ENCODE measurements at regions not wholly inside any gene's neighbourhood (a gene's known extent, or its start where the extent isn't known, plus 50 kb on each side); places are given as distances from the start of the nearest gene placed in this dataset.
"Not testable (repeated sequence)": the region's sequence is repeated elsewhere in the genome, so short reads cannot be mapped to it uniquely, and the experiment has no call there.

DNA sequence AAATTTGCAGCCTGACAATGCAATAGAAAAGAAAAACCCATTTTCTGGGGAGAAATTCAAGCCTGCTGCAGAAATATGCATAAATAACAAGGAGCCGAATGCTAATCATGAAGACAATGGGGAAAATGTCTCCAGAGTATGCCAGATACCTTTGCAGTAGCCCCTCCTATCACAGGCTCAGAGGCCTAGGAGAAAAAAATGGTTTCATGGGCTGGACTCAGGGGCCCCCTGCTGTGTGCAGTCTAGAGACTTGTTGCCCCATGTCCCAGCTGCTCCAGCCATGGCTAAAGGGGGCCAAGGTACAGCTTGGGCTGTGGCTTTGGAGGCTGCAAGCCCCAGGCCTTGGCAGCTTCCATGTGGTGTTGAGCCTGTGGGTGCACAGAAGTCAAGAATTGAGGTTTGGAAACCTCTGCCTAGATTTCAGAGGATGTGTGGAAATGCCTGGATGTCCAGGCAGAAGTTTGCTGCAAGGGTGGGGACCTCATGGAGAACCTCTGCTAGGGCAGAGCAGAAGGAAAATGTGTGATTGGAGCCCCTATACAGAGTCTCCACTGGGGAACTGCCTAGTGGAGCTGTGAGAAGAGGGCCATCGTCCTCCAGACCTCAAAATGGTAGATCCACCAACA is 53.3 kb upstream of the XIST start:
- not testable (repeated sequence) for H3K4me3 ChIP-seq (ENCODE audit: low read length); H3K9me3 ChIP-seq (ENCODE audit: low read length); H3K4me1 ChIP-seq (ENCODE audit: insufficient read depth, low read length); H3K27me3 ChIP-seq (ENCODE audit: insufficient read depth, low read length); H3K36me3 ChIP-seq (ENCODE audit: insufficient read depth, low read length); H2AFZ ChIP-seq (ENCODE audit: low read depth, low read length)

DNA sequence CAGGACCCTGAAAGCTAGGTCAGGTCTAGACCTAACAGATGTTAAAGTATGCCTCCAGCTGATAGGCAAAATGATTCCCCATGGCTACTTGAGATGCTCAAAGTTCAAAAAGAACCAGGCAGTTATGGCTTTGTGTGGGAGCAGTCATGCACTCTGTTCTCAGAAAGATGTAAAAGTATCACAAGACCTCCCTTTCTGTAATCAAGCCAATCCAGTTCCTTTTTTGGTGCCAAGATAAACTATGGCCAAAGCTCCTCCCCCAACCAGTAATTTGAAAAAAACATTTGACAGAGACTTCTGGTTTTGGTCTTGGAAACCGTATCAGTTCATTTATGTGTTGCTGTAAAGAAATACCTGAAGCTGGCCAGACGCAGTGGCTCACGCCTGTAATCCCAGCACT is 51.4 kb upstream of the XIST start:
- no peaks in the 10 kb centered on the region for H3K4me1 ChIP-seq (ENCODE audit: insufficient read depth, low read length)
- H3K9me3 ChIP-seq (ENCODE audit: low read length): peaks cover 6% of the 10 kb centered on the region
- no peak overlapping the region for H2AFZ ChIP-seq (ENCODE audit: low read depth, low read length)
- H3K36me3 ChIP-seq (ENCODE audit: insufficient read depth, low read length): no peaks in the 10 kb centered on the region
- H3K27me3 ChIP-seq (ENCODE audit: insufficient read depth, low read length): no peaks in the 10 kb centered on the region
- no peak overlapping the region for H3K4me3 ChIP-seq (ENCODE audit: low read length)
